ENCODE measurements at regions not wholly inside any gene's neighbourhood (a gene's known extent, or its start where the extent isn't known, plus 50 kb on each side); places are given as distances from the start of the nearest gene placed in this dataset.

DNA sequence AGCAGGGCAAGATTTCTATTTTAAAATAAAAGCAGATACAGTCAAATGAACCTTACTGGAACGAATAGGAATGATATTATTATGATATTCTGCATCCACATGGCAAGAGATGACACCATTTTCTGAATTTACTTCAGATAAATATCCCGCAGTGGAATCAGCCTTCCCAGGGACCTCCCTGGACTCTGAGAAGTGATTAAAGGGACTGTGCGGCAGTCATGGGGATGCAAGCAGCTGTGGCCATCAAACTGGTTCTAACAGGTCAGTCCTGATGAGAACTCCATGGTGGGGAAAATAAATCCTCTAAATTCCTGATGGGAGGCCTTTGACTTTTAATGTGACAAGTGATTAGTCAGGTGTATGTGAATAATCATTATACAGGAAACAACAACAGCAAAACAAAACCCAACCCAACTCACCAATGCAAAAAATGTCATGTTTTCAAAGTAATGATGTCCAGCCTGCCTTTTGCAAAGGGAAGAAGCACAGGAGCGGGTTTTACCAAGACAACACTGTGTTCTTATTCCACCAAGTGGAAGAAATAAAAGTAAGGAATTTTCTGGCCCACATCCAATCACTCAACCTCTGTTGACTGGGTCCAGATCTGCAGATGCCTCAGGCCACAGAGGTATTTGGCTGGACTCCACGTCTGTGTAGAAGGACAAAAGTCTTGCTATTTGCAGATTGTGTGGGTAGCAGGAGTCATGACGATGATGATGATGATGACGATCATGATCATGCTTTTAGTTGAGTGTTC lies 61.9 kb upstream of the CITED2 start:
- TF ChIP-seq, protein P1, sequence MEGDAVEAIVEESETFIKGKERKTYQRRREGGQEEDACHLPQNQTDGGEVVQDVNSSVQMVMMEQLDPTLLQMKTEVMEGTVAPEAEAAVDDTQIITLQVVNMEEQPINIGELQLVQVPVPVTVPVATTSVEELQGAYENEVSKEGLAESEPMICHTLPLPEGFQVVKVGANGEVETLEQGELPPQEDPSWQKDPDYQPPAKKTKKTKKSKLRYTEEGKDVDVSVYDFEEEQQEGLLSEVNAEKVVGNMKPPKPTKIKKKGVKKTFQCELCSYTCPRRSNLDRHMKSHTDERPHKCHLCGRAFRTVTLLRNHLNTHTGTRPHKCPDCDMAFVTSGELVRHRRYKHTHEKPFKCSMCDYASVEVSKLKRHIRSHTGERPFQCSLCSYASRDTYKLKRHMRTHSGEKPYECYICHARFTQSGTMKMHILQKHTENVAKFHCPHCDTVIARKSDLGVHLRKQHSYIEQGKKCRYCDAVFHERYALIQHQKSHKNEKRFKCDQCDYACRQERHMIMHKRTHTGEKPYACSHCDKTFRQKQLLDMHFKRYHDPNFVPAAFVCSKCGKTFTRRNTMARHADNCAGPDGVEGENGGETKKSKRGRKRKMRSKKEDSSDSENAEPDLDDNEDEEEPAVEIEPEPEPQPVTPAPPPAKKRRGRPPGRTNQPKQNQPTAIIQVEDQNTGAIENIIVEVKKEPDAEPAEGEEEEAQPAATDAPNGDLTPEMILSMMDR (IDR thresholded peaks at IDR 0.05; ENCODE audit: low read depth, low read length), result no peak
- no peak for TF ChIP-seq POLR2A (IDR thresholded peaks at IDR 0.05; ENCODE audit: extremely low read depth, insufficient read length)
- no peak for TF ChIP-seq MYC (IDR thresholded peaks at IDR 0.05; ENCODE audit: low read depth, low read length)
- TF ChIP-seq, protein P2, sequence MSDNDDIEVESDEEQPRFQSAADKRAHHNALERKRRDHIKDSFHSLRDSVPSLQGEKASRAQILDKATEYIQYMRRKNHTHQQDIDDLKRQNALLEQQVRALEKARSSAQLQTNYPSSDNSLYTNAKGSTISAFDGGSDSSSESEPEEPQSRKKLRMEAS (IDR thresholded peaks at IDR 0.05; ENCODE audit: low read depth, low read length), result no peak
- no peak for DNase-seq (ENCODE audit: low read depth)
- no peak overlapping the region for H3K4me3 ChIP-seq (ENCODE audit: low read depth, low read length)

DNA sequence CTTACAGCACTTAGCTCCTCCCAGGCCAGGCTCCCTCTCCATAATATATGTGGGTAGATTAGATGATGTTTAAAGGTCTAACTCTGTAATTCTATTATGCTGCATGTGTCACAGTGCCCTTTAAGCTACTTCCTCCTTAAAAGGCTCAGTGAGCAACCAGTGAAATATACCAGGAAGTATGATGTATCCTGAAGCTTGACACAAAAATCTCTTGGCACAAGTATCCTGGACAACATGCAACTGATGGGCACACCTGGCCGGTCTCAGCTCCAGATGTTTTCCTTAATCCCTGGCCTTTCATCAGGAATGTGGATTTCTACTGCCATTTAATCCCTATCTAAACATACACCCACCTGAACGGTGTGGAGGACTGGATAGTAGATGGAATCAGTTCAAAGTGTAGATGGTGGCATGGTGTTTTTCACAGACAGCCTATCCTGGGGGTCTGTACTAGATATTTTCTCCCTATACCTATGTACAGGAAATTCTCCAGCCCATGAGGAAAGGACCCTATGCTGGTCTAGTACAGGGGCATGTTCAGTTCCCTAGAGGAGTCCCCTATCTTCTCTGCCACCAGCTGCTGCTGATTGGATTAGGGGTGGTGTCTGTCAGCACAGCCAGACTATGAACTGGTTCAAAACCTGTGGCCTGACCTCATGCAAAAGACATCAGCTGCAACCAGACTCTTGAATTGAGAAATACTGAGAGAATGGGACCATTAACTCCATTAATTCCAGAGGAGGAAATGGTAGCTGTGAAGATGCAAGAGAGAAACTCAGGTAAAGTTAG lies 59.4 kb upstream of the CITED2 start:
- DNase-seq (ENCODE audit: low read depth), result peak; percentile 67
- no peak overlapping the region for H3K4me3 ChIP-seq (ENCODE audit: low read depth, low read length)
- TF ChIP-seq MYC (IDR thresholded peaks at IDR 0.05; ENCODE audit: low read depth, low read length) (no peak), POLR2A (IDR thresholded peaks at IDR 0.05; ENCODE audit: extremely low read depth, insufficient read length) (no peak)
- TF ChIP-seq, protein P2 (IDR thresholded peaks at IDR 0.05; ENCODE audit: low read depth, low read length), result no peak; the same call in 1 of the 2 replicates
- TF ChIP-seq, protein P1 (IDR thresholded peaks at IDR 0.05; ENCODE audit: low read depth, low read length), result no peak

DNA sequence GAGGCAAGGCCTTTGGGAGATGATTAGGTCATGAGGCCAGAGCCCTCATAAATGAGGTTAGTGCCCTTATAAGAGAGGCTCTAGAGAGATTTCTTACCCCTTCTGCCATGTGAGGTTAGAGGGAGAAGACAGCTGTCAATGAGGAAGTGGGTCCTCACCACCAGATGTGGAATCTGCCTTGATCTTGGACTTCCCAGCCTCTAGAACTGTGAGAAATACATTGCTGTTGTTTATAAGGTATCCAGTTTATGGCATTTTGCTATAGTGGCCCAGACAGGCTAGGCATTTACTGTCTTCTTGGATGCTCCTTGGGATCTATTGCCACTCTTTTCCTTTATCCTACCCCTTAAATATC lies 57.1 kb upstream of the CITED2 start:
- H3K4me3 ChIP-seq (ENCODE audit: low read depth, low read length), result no peak overlapping the region
- TF ChIP-seq MYC (IDR thresholded peaks at IDR 0.05; ENCODE audit: low read depth, low read length) (no peak), POLR2A (IDR thresholded peaks at IDR 0.05; ENCODE audit: extremely low read depth, insufficient read length) (no peak)
- TF ChIP-seq, protein P2 (IDR thresholded peaks at IDR 0.05; ENCODE audit: low read depth, low read length), result no peak
- TF ChIP-seq, protein P1 (IDR thresholded peaks at IDR 0.05; ENCODE audit: low read depth, low read length), result no peak
- DNase-seq (ENCODE audit: low read depth), result no peak

DNA sequence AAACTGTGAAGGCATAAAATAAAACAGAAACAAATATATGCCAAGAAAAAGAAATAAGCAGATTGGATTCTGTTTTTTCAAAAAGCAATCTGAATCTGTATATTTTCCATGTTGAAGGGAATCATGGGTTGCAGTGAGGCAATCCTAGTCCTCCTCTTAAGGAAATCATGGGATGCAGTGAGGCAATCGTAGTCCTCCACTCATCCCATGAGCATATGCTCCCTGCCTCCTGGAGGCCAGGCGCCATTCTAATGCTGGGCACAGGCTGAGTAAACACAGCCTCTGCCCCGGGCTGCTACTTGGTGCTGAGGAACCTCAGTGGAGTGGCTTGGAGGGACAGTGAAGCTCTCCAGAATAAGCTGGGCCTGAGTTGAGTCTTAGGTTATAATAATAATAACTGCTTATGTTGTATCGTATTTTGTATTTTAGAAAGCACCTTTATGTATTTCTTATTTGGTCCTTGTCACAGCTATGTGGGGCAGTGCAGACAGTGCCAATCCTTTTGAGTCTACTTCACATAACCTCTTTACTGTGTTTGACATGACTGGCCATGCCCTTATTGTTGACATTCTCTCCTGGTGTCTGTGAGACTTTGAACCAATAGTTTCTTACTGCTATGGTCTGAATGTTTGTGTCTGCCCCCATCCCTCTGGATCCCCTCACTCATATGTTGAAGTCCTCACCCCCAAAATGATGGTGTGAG lies 56.6 kb upstream of the CITED2 start:
- no peak for DNase-seq (ENCODE audit: low read depth)
- TF ChIP-seq, protein P2 (IDR thresholded peaks at IDR 0.05; ENCODE audit: low read depth, low read length), result no peak
- no peak for TF ChIP-seq POLR2A (IDR thresholded peaks at IDR 0.05; ENCODE audit: extremely low read depth, insufficient read length)
- no peak for TF ChIP-seq MYC (IDR thresholded peaks at IDR 0.05; ENCODE audit: low read depth, low read length)
- TF ChIP-seq, protein P1 (IDR thresholded peaks at IDR 0.05; ENCODE audit: low read depth, low read length), result no peak
- H3K4me3 ChIP-seq (ENCODE audit: low read depth, low read length), result no peak overlapping the region

DNA sequence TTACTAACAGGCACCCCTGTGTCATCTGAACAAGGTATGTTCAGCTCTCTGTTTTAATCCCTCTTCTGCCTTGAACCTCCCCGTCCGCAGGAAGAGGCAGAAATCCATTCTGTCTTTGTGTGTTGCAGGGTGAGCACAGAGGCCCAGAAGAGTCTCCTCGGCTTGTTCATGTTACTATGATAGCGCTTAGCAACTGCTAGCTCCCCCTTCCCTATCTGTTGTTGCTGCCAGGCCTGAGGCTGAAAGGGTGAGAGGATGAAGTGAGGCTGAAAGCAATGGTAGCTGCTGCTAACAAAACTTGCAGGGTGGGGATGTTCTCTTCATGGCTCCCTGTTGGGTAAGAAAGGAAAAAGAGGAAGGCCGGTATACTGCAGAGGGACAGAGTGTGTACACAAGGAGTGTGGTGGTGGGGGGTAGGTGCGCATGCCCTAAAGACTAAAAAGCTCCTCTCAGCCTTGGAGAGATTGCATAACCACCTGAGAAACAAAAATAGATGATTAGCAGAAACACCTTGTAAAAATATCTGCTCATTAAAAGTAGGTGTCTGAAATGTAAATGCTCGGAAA lies 55.2 kb upstream of the CITED2 start:
- H3K4me3 ChIP-seq (ENCODE audit: low read depth, low read length), result no peak overlapping the region
- no peak for TF ChIP-seq POLR2A (IDR thresholded peaks at IDR 0.05; ENCODE audit: extremely low read depth, insufficient read length)
- DNase-seq (ENCODE audit: low read depth), result peak; percentile 77
